AG10803 (cell line): ENCODE measurements at regions not wholly inside any gene's neighbourhood (a gene's known extent, or its start where the extent isn't known, plus 50 kb on each side); places are given as distances from the start of the nearest gene placed in this dataset.

Source experiments
- DNase-seq: peaks from one replicate; pipeline ENCODE4 v3.0.0; 2010; ENCODE audit warnings: low read depth
- H3K4me3 ChIP-seq: 2 replicates; pipeline ENCODE4 v1.5.1; 2011; ENCODE audit warnings: mild to moderate bottlenecking, low read length, control low read depth
- CTCF ChIP-seq: conservative IDR thresholded peaks from 2 replicates; pipeline ENCODE4 v1.5.1; 2011; ENCODE audit warnings: mild to moderate bottlenecking, low read length, control low read depth, inconsistent platforms

- no peak for TF ChIP-seq CTCF
- no peak for DNase-seq
- no peak overlapping the region for H3K4me3 ChIP-seq
Measured at GRCh38 chr12:34348836-34349672, 326.8 kb downstream of the ALG10 start.

GRCh38 chr12:34349673-34349961, 327.3 kb downstream of the ALG10 start:
- TF ChIP-seq CTCF, result no peak
- no peak for DNase-seq
- no peak overlapping the region for H3K4me3 ChIP-seq

- no peak for TF ChIP-seq CTCF
- H3K4me3 ChIP-seq, result no peak overlapping the region
- DNase-seq, result no peak
Measured at GRCh38 chr12:34350092-34351041, 328.1 kb downstream of the ALG10 start.

GRCh38 chr12:34352098-34352497, 329.8 kb downstream of the ALG10 start:
- no peak overlapping the region for H3K4me3 ChIP-seq
- no peak for TF ChIP-seq CTCF
- DNase-seq, result no peak

- DNase-seq, result no peak
- TF ChIP-seq CTCF, result no peak
- H3K4me3 ChIP-seq, result no peak overlapping the region
Measured at GRCh38 chr12:34354239-34355200, 332.2 kb downstream of the ALG10 start.

GRCh38 chr12:34356233-34356987, 334.1 kb downstream of the ALG10 start:
- H3K4me3 ChIP-seq, result no peak overlapping the region
- DNase-seq, result no peak

More at GRCh38 chr12:34356233-34356987, 334.1 kb downstream of the ALG10 start:
- no peak for TF ChIP-seq CTCF
